IPS DF 19.7 (cell line): ENCODE measurements at regions not wholly inside any gene's neighbourhood (a gene's known extent, or its start where the extent isn't known, plus 50 kb on each side); places are given as distances from the start of the nearest gene placed in this dataset.
"Not testable (repeated sequence)": the region's sequence is repeated elsewhere in the genome, so short reads cannot be mapped to it uniquely, and the experiment has no call there.

ENCODE experiments used
- DNase-seq: peaks from one replicate; pipeline ENCODE4 v3.0.0-alpha.2; 2013; ENCODE audit warnings: low read depth, low spot score

GRCh38 chr20:5453316-5453715 is 136.6 kb upstream of the PROKR2 start:
- not testable (repeated sequence) for DNase-seq

- DNase-seq, result not testable (repeated sequence)
These were observed 135.9 kb upstream of the PROKR2 start for GRCh38 chr20:5452691-5453090.

GRCh38 chr20:5452286-5452685 is 135.5 kb upstream of the PROKR2 start:
- DNase-seq, result not testable (repeated sequence)

GRCh38 chr20:5451643-5452210 is 135.0 kb upstream of the PROKR2 start:
- DNase-seq, result no peak

GRCh38 chr20:5448449-5449118 is 131.8 kb upstream of the PROKR2 start:
- peak; percentile 15 for DNase-seq

GRCh38 chr20:5447188-5447587 is 130.4 kb upstream of the PROKR2 start:
- no peak for DNase-seq

GRCh38 chr20:5445611-5446010 is 128.9 kb upstream of the PROKR2 start:
- DNase-seq, result no peak

GRCh38 chr20:5442101-5442500 is 125.3 kb upstream of the PROKR2 start:
- DNase-seq, result no peak

- DNase-seq, result no peak
These were observed 117.4 kb upstream of the PROKR2 start for GRCh38 chr20:5434116-5434515.

GRCh38 chr20:5433352-5433751 is 116.6 kb upstream of the PROKR2 start:
- no peak for DNase-seq

- DNase-seq, result no peak
These were observed 115.3 kb upstream of the PROKR2 start for GRCh38 chr20:5432030-5432429.

GRCh38 chr20:5430670-5431069 is 113.9 kb upstream of the PROKR2 start:
- no peak for DNase-seq

GRCh38 chr20:5426026-5426425 is 109.3 kb upstream of the PROKR2 start:
- DNase-seq, result no peak

GRCh38 chr20:5416086-5416485 is 99.3 kb upstream of the PROKR2 start:
- no peak for DNase-seq

GRCh38 chr20:5413394-5413793 is 96.6 kb upstream of the PROKR2 start:
- DNase-seq, result no peak

- DNase-seq, result no peak
These were observed 93.7 kb upstream of the PROKR2 start for GRCh38 chr20:5410470-5410869.

- no peak for DNase-seq
These were observed 86.3 kb upstream of the PROKR2 start for GRCh38 chr20:5402903-5403531.

GRCh38 chr20:5401277-5401875 is 84.6 kb upstream of the PROKR2 start:
- DNase-seq, result no peak

- DNase-seq, result peak; percentile 9
These were observed 83.5 kb upstream of the PROKR2 start for GRCh38 chr20:5400164-5400762.

GRCh38 chr20:5397393-5397792 is 80.6 kb upstream of the PROKR2 start:
- DNase-seq, result no peak

- DNase-seq, result no peak
These were observed 79.4 kb upstream of the PROKR2 start for GRCh38 chr20:5395932-5396727.
